Glutamatergic neuron (in vitro differentiated cells): ENCODE measurements at regions not wholly inside any gene's neighbourhood (a gene's known extent, or its start where the extent isn't known, plus 50 kb on each side); places are given as distances from the start of the nearest gene placed in this dataset.

Source experiments
- DNase-seq: peaks from one replicate; pipeline ENCODE4 v3.0.0; 2022
- H3K27ac Mint-ChIP-seq: one replicate; pipeline ENCODE4 v1.8.0; 2020; ENCODE audit warnings: mild to moderate bottlenecking, mixed read lengths, inconsistent platforms; ENCODE audit not compliant: unreplicated experiment
- H3K27me3 Mint-ChIP-seq: one replicate; pipeline ENCODE4 v1.8.0; 2020; ENCODE audit warnings: mild to moderate bottlenecking, moderate library complexity, mixed read lengths, inconsistent platforms; ENCODE audit not compliant: unreplicated experiment
- H3K36me3 Mint-ChIP-seq: one replicate; pipeline ENCODE4 v1.8.0; 2020; ENCODE audit warnings: mild to moderate bottlenecking, mixed read lengths, inconsistent platforms; ENCODE audit not compliant: unreplicated experiment
- H3K4me1 Mint-ChIP-seq: one replicate; pipeline ENCODE4 v1.8.0; 2020; ENCODE audit warnings: mild to moderate bottlenecking, low read depth, mixed read lengths, inconsistent platforms; ENCODE audit not compliant: unreplicated experiment
- H3K4me3 Mint-ChIP-seq: one replicate; pipeline ENCODE4 v1.8.0; 2020; ENCODE audit warnings: mild to moderate bottlenecking, mixed read lengths, inconsistent platforms; ENCODE audit not compliant: unreplicated experiment
- H3K9me3 Mint-ChIP-seq: one replicate; pipeline ENCODE4 v1.8.0; 2020; ENCODE audit warnings: mild to moderate bottlenecking, moderate library complexity, mixed read lengths, inconsistent platforms; ENCODE audit not compliant: unreplicated experiment
- CTCF ChIP-seq: fragments of 200-600 bp; sonication (generic); IDR thresholded peaks from one replicate; pipeline ENCODE4 v1.5.0; 2021; ENCODE audit not compliant: partially characterized antibody, unreplicated experiment

- DNase-seq = no peak
- H3K4me1 Mint-ChIP-seq = peaks cover 2% of the 10 kb centered on the region
These were observed 74.7 kb upstream of the ZBTB40 start for GRCh38 chr1:22376976-22377375.

GRCh38 chr1:22379566-22379965, 72.1 kb upstream of the ZBTB40 start:
- no peak for DNase-seq
- Mint-ChIP-seq H3K36me3 (no peaks in the 10 kb centered on the region), H3K27ac (no peak overlapping the region), H3K9me3 (peaks cover 3% of the 10 kb centered on the region), H3K27me3 (peaks cover 6% of the 10 kb centered on the region), H3K4me3 (no peak overlapping the region), H3K4me1 (peaks cover 2% of the 10 kb centered on the region)
- no peak for TF ChIP-seq CTCF

More at GRCh38 chr1:22376976-22377375, 74.7 kb upstream of the ZBTB40 start:
- no peak for TF ChIP-seq CTCF
- Mint-ChIP-seq H3K27me3 (peaks cover 5% of the 10 kb centered on the region), H3K27ac (no peak overlapping the region), H3K36me3 (no peaks in the 10 kb centered on the region), H3K9me3 (no peaks in the 10 kb centered on the region), H3K4me3 (no peak overlapping the region)

GRCh38 chr1:22380024-22380785, 71.4 kb upstream of the ZBTB40 start:
- Mint-ChIP-seq H3K4me3 (no peak overlapping the region), H3K4me1 (peaks cover 2% of the 10 kb centered on the region), H3K36me3 (no peaks in the 10 kb centered on the region), H3K27ac (no peak overlapping the region), H3K9me3 (peaks cover 3% of the 10 kb centered on the region), H3K27me3 (peaks cover 10% of the 10 kb centered on the region)
- DNase-seq = no peak
- TF ChIP-seq CTCF = no peak

- Mint-ChIP-seq H3K27me3 (peaks cover 7% of the 10 kb centered on the region), H3K9me3 (peaks cover 5% of the 10 kb centered on the region), H3K27ac (no peak overlapping the region), H3K36me3 (no peaks in the 10 kb centered on the region), H3K4me1 (peaks cover under 1% of the 10 kb centered on the region), H3K4me3 (no peak overlapping the region)
- DNase-seq = no peak
- no peak for TF ChIP-seq CTCF
These were observed 67.9 kb upstream of the ZBTB40 start for GRCh38 chr1:22383526-22384294.

GRCh38 chr1:22385537-22385936, 66.1 kb upstream of the ZBTB40 start:
- DNase-seq = no peak
- no peaks in the 10 kb centered on the region for H3K36me3 Mint-ChIP-seq
- peaks cover 6% of the 10 kb centered on the region for H3K9me3 Mint-ChIP-seq
- peaks cover 7% of the 10 kb centered on the region for H3K27me3 Mint-ChIP-seq
- TF ChIP-seq CTCF = no peak
- no peak overlapping the region for H3K27ac Mint-ChIP-seq
- peaks cover 1% of the 10 kb centered on the region for H3K4me1 Mint-ChIP-seq
- H3K4me3 Mint-ChIP-seq = no peak overlapping the region
